K562 (cell line): ENCODE measurements at regions not wholly inside any gene's neighbourhood (a gene's known extent, or its start where the extent isn't known, plus 50 kb on each side); places are given as distances from the start of the nearest gene placed in this dataset.

Experiments used
- ATF7 ChIP-seq: fragments of 450-650 bp; IDR thresholded peaks from 2 replicates; pipeline ENCODE4 v1.7.1; 2014; ENCODE audit warnings: mild to moderate bottlenecking, moderate library complexity
- CBFB ChIP-seq: sonication (generic); formaldehyde crosslinking; IDR thresholded peaks from 2 replicates; pipeline ENCODE4 v1.4.0; 2020; ENCODE audit warnings: mild to moderate bottlenecking, missing genetic modification reagents
- GTF2F1 ChIP-seq: IDR thresholded peaks from 2 replicates; pipeline ENCODE4 v1.6.1; 2011; ENCODE audit warnings: low read depth, low read length, improper control_type of control experiment
- HMG20A ChIP-seq: fragments of 450-650 bp; formaldehyde crosslinking; conservative IDR thresholded peaks from 2 replicates; pipeline ENCODE4 v1.4.0; 2020; ENCODE audit warnings: mild to moderate bottlenecking, mixed read lengths
- NCOA6 ChIP-seq: fragments of 450-650 bp; IDR thresholded peaks from 2 replicates; pipeline ENCODE4 v1.6.1; 2017; ENCODE audit warnings: mild to moderate bottlenecking
- PHF21A ChIP-seq: fragments of 450-650 bp; IDR thresholded peaks from 2 replicates; pipeline ENCODE4 v1.6.1; 2017; ENCODE audit warnings: low read depth, borderline replicate concordance
- SIN3B ChIP-seq: fragments of 450-650 bp; IDR thresholded peaks from 2 replicates; pipeline ENCODE4 v1.6.1; 2017; ENCODE audit warnings: low read depth, mild to moderate bottlenecking, moderate library complexity
- ZNF316 ChIP-seq: fragments of 450-650 bp; IDR thresholded peaks from 2 replicates; pipeline ENCODE4 v1.6.1; 2016
- TF ChIP-seq, protein P1 (sequence below): fragments of 450-650 bp; IDR thresholded peaks from 2 replicates; pipeline ENCODE4 v1.6.1; 2016; ENCODE audit warnings: low read depth
- TF ChIP-seq, protein P2 (sequence below): fragments of 250-450 bp; sonication (Bioruptor Pico); IDR thresholded peaks from 2 replicates; pipeline ENCODE4 v1.5.1; 2021; ENCODE audit warnings: mild to moderate bottlenecking
- TF ChIP-seq, protein P3 (sequence below): sonication (generic); formaldehyde crosslinking; IDR thresholded peaks from 2 replicates; pipeline ENCODE4 v1.8.1; 2023; ENCODE audit warnings: mild to moderate bottlenecking, missing genetic modification reagents
- TF ChIP-seq, protein P4 (sequence below): fragments of 450-650 bp; conservative IDR thresholded peaks from 2 replicates; pipeline ENCODE4 v1.6.1; 2016; ENCODE audit warnings: missing genetic modification characterization, low read depth, mild to moderate bottlenecking, missing compliant biosample characterization, moderate library complexity
- TF ChIP-seq, protein P5 (sequence below): sonication (generic); formaldehyde crosslinking; IDR thresholded peaks from 2 replicates; pipeline ENCODE4 v1.8.1; 2023; ENCODE audit warnings: mild to moderate bottlenecking, missing genetic modification reagents, moderate library complexity

DNA sequence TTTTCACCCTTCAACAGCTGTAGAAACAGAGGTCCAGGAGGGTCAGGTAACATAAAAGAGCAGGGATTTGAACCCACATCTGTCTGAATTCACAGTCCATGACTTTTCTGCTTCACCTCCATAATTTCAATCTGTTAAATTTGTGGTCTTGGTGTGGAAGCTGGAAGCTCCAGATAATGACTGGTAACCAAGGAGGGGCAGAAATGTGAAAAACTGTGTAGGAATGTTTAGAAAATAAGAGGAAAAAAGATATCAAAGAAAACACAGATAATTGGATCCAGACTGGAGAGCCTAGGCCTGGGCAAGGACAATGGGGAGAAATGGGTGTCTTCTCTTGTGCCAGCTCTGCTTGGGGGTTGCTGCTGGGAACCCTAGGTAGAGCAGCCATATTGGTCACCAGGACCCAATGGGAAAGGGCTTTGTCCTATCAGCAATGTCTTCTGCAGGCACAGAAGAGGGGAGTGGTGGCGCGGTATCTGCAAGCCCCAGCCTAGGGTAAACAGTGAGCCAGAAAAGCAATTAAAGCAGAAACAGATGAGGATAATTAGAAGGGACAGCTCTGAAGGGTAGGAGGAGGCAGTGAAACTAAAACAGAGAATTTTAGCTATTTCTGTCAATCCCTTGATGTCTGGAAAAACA lies 54.3 kb upstream of the CCDC91 start (continued):
- TF ChIP-seq, protein P1, sequence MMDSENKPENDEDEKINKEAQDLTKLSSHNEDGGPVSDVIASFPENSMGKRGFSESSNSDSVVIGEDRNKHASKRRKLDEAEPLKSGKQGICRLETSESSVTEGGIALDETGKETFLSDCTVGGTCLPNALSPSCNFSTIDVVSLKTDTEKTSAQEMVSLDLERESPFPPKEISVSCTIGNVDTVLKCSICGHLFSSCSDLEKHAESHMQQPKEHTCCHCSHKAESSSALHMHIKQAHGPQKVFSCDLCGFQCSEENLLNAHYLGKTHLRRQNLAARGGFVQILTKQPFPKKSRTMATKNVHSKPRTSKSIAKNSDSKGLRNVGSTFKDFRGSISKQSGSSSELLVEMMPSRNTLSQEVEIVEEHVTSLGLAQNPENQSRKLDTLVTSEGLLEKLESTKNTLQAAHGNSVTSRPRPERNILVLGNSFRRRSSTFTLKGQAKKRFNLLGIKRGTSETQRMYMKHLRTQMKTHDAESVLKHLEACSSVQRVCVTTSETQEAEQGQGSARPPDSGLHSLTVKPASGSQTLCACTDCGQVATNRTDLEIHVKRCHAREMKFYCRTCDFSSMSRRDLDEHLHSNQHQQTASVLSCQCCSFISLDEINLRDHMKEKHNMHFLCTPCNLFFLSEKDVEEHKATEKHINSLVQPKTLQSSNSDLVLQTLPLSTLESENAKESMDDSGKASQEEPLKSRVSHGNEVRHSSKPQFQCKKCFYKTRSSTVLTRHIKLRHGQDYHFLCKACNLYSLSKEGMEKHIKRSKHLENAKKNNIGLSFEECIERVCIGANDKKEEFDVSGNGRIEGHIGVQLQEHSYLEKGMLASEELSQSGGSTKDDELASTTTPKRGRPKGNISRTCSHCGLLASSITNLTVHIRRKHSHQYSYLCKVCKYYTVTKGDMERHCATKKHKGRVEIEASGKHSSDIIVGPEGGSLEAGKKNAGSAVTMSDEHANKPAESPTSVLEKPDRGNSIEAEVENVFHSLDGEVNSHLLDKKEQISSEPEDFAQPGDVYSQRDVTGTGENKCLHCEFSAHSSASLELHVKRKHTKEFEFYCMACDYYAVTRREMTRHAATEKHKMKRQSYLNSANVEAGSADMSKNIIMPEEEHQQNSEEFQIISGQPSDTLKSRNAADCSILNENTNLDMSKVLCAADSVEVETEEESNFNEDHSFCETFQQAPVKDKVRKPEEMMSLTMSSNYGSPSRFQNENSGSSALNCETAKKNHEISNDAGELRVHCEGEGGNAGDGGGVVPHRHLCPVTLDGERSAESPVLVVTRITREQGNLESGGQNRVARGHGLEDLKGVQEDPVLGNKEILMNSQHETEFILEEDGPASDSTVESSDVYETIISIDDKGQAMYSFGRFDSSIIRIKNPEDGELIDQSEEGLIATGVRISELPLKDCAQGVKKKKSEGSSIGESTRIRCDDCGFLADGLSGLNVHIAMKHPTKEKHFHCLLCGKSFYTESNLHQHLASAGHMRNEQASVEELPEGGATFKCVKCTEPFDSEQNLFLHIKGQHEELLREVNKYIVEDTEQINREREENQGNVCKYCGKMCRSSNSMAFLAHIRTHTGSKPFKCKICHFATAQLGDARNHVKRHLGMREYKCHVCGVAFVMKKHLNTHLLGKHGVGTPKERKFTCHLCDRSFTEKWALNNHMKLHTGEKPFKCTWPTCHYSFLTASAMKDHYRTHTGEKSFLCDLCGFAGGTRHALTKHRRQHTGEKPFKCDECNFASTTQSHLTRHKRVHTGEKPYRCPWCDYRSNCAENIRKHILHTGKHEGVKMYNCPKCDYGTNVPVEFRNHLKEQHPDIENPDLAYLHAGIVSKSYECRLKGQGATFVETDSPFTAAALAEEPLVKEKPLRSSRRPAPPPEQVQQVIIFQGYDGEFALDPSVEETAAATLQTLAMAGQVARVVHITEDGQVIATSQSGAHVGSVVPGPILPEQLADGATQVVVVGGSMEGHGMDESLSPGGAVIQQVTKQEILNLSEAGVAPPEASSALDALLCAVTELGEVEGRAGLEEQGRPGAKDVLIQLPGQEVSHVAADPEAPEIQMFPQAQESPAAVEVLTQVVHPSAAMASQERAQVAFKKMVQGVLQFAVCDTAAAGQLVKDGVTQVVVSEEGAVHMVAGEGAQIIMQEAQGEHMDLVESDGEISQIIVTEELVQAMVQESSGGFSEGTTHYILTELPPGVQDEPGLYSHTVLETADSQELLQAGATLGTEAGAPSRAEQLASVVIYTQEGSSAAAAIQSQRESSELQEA, result no peak
- TF ChIP-seq, protein P2, sequence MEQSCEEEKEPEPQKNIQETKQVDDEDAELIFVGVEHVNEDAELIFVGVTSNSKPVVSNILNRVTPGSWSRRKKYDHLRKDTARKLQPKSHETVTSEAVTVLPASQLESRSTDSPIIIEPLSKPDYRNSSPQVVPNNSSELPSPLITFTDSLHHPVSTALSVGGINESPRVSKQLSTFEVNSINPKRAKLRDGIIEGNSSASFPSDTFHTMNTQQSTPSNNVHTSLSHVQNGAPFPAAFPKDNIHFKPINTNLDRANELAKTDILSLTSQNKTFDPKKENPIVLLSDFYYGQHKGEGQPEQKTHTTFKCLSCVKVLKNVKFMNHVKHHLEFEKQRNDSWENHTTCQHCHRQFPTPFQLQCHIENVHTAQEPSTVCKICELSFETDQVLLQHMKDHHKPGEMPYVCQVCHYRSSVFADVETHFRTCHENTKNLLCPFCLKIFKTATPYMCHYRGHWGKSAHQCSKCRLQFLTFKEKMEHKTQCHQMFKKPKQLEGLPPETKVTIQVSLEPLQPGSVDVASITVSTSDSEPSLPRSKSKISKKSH, result no peak
- TF ChIP-seq HMG20A (CRISPR knock-in tag) (no peak), PHF21A (peak; percentile 40; the same call in 1 of the 2 replicates), ZNF316 (0 out of 2 replicates have a peak, but pooled peaks have one; percentile 5), SIN3B (no peak), CBFB (CRISPR knock-in tag) (no peak), NCOA6 (no peak), GTF2F1 (no peak), ATF7 (0 out of 2 replicates have a peak, but pooled peaks have one; percentile 12)
- TF ChIP-seq, protein P3, sequence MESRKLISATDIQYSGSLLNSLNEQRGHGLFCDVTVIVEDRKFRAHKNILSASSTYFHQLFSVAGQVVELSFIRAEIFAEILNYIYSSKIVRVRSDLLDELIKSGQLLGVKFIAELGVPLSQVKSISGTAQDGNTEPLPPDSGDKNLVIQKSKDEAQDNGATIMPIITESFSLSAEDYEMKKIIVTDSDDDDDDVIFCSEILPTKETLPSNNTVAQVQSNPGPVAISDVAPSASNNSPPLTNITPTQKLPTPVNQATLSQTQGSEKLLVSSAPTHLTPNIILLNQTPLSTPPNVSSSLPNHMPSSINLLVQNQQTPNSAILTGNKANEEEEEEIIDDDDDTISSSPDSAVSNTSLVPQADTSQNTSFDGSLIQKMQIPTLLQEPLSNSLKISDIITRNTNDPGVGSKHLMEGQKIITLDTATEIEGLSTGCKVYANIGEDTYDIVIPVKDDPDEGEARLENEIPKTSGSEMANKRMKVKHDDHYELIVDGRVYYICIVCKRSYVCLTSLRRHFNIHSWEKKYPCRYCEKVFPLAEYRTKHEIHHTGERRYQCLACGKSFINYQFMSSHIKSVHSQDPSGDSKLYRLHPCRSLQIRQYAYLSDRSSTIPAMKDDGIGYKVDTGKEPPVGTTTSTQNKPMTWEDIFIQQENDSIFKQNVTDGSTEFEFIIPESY (CRISPR knock-in tag), result no peak
- TF ChIP-seq, protein P4, sequence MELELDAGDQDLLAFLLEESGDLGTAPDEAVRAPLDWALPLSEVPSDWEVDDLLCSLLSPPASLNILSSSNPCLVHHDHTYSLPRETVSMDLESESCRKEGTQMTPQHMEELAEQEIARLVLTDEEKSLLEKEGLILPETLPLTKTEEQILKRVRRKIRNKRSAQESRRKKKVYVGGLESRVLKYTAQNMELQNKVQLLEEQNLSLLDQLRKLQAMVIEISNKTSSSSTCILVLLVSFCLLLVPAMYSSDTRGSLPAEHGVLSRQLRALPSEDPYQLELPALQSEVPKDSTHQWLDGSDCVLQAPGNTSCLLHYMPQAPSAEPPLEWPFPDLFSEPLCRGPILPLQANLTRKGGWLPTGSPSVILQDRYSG (tag), result no peak
- TF ChIP-seq, protein P5, sequence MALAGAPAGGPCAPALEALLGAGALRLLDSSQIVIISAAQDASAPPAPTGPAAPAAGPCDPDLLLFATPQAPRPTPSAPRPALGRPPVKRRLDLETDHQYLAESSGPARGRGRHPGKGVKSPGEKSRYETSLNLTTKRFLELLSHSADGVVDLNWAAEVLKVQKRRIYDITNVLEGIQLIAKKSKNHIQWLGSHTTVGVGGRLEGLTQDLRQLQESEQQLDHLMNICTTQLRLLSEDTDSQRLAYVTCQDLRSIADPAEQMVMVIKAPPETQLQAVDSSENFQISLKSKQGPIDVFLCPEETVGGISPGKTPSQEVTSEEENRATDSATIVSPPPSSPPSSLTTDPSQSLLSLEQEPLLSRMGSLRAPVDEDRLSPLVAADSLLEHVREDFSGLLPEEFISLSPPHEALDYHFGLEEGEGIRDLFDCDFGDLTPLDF (CRISPR knock-in tag), result no peak
